IMR-90 (cell line): ENCODE measurements at regions not wholly inside any gene's neighbourhood (a gene's known extent, or its start where the extent isn't known, plus 50 kb on each side); places are given as distances from the start of the nearest gene placed in this dataset.

Experiments used
- ATAC-seq: fragments of 200-7000 bp; cut with Tn5 transposase; 2 replicates; pipeline ENCODE4 v1.9.1; 2020; ENCODE audit warnings: low read depth, mild to moderate bottlenecking, moderate library complexity
- BruUV-seq: library from RNA; stranded (reverse); fragments of 400-500 nt; replicated peaks from 2 replicates; lab custom pipeline; 2021; lab: Mats Ljungman, UMichigan
- CTCF ChIA-PET: fragments of 300-600 bp; formaldehyde crosslinking; extraction: SDS; loops from one replicate; lab custom pipeline; 2021; ENCODE audit warnings: antibody characterized with exemption; lab: Yijun Ruan, JAX
- POLR2A ChIA-PET: fragments of 300-600 bp; sonication (Branson Sonifier 250); formaldehyde crosslinking; loops from one replicate; lab custom pipeline; 2022; ENCODE audit warnings: antibody characterized with exemption; ENCODE audit not compliant: unreplicated experiment; lab: Charles Lee
- DNase-seq: peaks from one replicate; pipeline ENCODE4 v3.0.0; 2013
- H2AFZ ChIP-seq: replicated peaks from 2 replicates; pipeline ENCODE3; 2013; ENCODE audit warnings: low read length, mild to moderate bottlenecking; ENCODE audit not compliant: poor library complexity
- H2AK5ac ChIP-seq: 2 replicates; pipeline ENCODE4 v1.6.1; 2013; ENCODE audit warnings: low read depth, low read length, inconsistent platforms
- H2AK9ac ChIP-seq: replicated peaks from 2 replicates; pipeline ENCODE3; 2013; ENCODE audit warnings: mild to moderate bottlenecking, low read depth, low read length, moderate library complexity; ENCODE audit not compliant: poor library complexity
- H2BK120ac ChIP-seq: 2 replicates; pipeline ENCODE4 v1.6.1; 2013; ENCODE audit warnings: low read depth, low read length, inconsistent platforms
- H2BK15ac ChIP-seq: 3 replicates; pipeline ENCODE4 v1.6.1; 2013; ENCODE audit warnings: low read depth, low read length, inconsistent platforms
- H2BK20ac ChIP-seq: 2 replicates; pipeline ENCODE4 v1.6.1; 2013; ENCODE audit warnings: low read depth, mild to moderate bottlenecking, inconsistent platforms, low read length, moderate library complexity
- H2BK5ac ChIP-seq: 2 replicates; pipeline ENCODE4 v1.6.1; 2013; ENCODE audit warnings: mild to moderate bottlenecking, low read depth, low read length, inconsistent platforms; ENCODE audit not compliant: poor library complexity, severe bottlenecking
- H3K14ac ChIP-seq: replicated peaks from 2 replicates; pipeline ENCODE4 v1.6.1; 2013; ENCODE audit warnings: low read depth, low read length, inconsistent platforms
- H3K18ac ChIP-seq: 2 replicates; pipeline ENCODE4 v1.6.1; 2013; ENCODE audit warnings: low read depth, low read length, control low read depth
- H3K23ac ChIP-seq: 2 replicates; pipeline ENCODE4 v1.6.1; 2013; ENCODE audit warnings: low read depth, low read length, inconsistent platforms
- H3K27ac ChIP-seq: 2 replicates; pipeline ENCODE4 v1.5.1; 2013; ENCODE audit warnings: mild to moderate bottlenecking, control low read depth, low read length; ENCODE audit not compliant: insufficient read depth
- H3K27me3 ChIP-seq: 2 replicates; pipeline ENCODE4 v1.6.1; 2013; ENCODE audit warnings: low read length; ENCODE audit not compliant: control insufficient read depth, insufficient read depth
- H3K36me3 ChIP-seq: 2 replicates; pipeline ENCODE4 v1.6.1; 2013; ENCODE audit warnings: low read length, mixed read lengths; ENCODE audit not compliant: control insufficient read depth, insufficient read depth
- H3K4ac ChIP-seq: 2 replicates; pipeline ENCODE4 v1.6.1; 2013; ENCODE audit warnings: low read depth, low read length, inconsistent platforms
- H3K4me1 ChIP-seq: 2 replicates; pipeline ENCODE4 v1.6.1; 2013; ENCODE audit warnings: low read length, mixed read lengths; ENCODE audit not compliant: control insufficient read depth, insufficient read depth
- H3K4me2 ChIP-seq: 2 replicates; pipeline ENCODE4 v1.6.1; 2013; ENCODE audit warnings: low read depth, mild to moderate bottlenecking, control low read depth, low read length, moderate library complexity
- H3K4me3 ChIP-seq: 2 replicates; pipeline ENCODE4 v1.5.1; 2013; ENCODE audit warnings: low read depth, mild to moderate bottlenecking, control low read depth, low read length, moderate library complexity; ENCODE audit not compliant: insufficient read depth
- H3K56ac ChIP-seq: 2 replicates; pipeline ENCODE4 v1.6.1; 2013; ENCODE audit warnings: low read length, inconsistent platforms; ENCODE audit not compliant: insufficient read depth; ENCODE audit errors: extremely low read depth
- H3K79me1 ChIP-seq, 2 experiments: 2 replicates each; pipeline ENCODE4 v1.6.1; 2013; ENCODE audit warnings: low read length in 2 of 2, inconsistent platforms in 1 of 2, low read depth in 1 of 2
- H3K9ac ChIP-seq: 2 replicates; pipeline ENCODE4 v1.6.1; 2013; ENCODE audit warnings: low read depth, low read length, control low read depth
- H3K9me1 ChIP-seq: 2 replicates; pipeline ENCODE4 v1.6.1; 2013; ENCODE audit warnings: low read length, inconsistent platforms; ENCODE audit not compliant: insufficient read depth
- H3K9me3 ChIP-seq: 2 replicates; pipeline ENCODE4 v1.6.1; 2013; ENCODE audit warnings: low read length; ENCODE audit not compliant: control insufficient read depth, insufficient read depth
- H4K20me1 ChIP-seq: 2 replicates; pipeline ENCODE4 v1.6.1; 2013; ENCODE audit warnings: low read length, inconsistent platforms; ENCODE audit not compliant: insufficient read depth
- H4K5ac ChIP-seq: 2 replicates; pipeline ENCODE4 v1.6.1; 2013; ENCODE audit warnings: mild to moderate bottlenecking, low read depth, low read length, control low read depth
- H4K8ac ChIP-seq, 2 experiments: 2 replicates each; pipeline ENCODE4 v1.6.1; 2013; ENCODE audit warnings: low read depth in 2 of 2, low read length in 2 of 2, control low read depth in 1 of 2, inconsistent platforms in 1 of 2
- H4K91ac ChIP-seq: 2 replicates; pipeline ENCODE4 v1.6.1; 2013; ENCODE audit warnings: low read depth, low read length, inconsistent platforms; ENCODE audit not compliant: insufficient read depth
- BHLHE40 ChIP-seq: fragments of 150-350 bp; IDR thresholded peaks from 2 replicates; pipeline ENCODE4 v1.6.1; 2016; ENCODE audit warnings: mild to moderate bottlenecking, low read depth, low read length
- CEBPB ChIP-seq: IDR thresholded peaks from 2 replicates; pipeline ENCODE4 v1.6.1; 2012; ENCODE audit warnings: low read depth, low read length, improper control_type of control experiment
- CHD1 ChIP-seq: IDR thresholded peaks from 2 replicates; pipeline ENCODE4 v1.6.1; 2012; ENCODE audit warnings: low read depth, low read length, improper control_type of control experiment
- FOS ChIP-seq: fragments of 150-350 bp; IDR thresholded peaks from 2 replicates; pipeline ENCODE4 v1.6.1; 2016; ENCODE audit warnings: low read depth, low read length
- MAFK ChIP-seq: IDR thresholded peaks from 2 replicates; pipeline ENCODE4 v1.6.1; 2012; ENCODE audit warnings: low read depth, low read length, improper control_type of control experiment
- MAZ ChIP-seq: IDR thresholded peaks from 2 replicates; pipeline ENCODE4 v1.6.1; 2012; ENCODE audit warnings: low read depth, mild to moderate bottlenecking, low read length, improper control_type of control experiment, moderate library complexity, borderline replicate concordance
- MXI1 ChIP-seq: IDR thresholded peaks from 2 replicates; pipeline ENCODE4 v1.6.1; 2012; ENCODE audit warnings: low read depth, mild to moderate bottlenecking, low read length, moderate library complexity, borderline replicate concordance
- NFE2L2 ChIP-seq: fragments of 150-350 bp; IDR thresholded peaks from 2 replicates; pipeline ENCODE4 v1.6.1; 2016; ENCODE audit warnings: low read depth, mild to moderate bottlenecking, low read length
- POLR2A ChIP-seq: IDR thresholded peaks from 2 replicates; pipeline ENCODE4 v1.6.1; 2012; ENCODE audit warnings: mild to moderate bottlenecking, low read depth, low read length
- RFX5 ChIP-seq: IDR thresholded peaks from 2 replicates; pipeline ENCODE4 v1.8.0; 2012; ENCODE audit warnings: low read depth, mild to moderate bottlenecking, low read length, moderate library complexity
- WGBS, 2 experiments: methylation state at CpG; one replicate each; pipeline versions ENCODE4 v1.1.5 to v1.1.7; 2013; ENCODE audit warnings: missing lambda C conversion rate in 2 of 2; ENCODE audit not compliant: insufficient read length in 1 of 2; ENCODE audit errors: extremely low coverage in 2 of 2; 5-methylcytosine and 5-hydroxymethylcytosine counted together
- dilution Hi-C: fragments of 300-500 bp; cut with HindIII; formaldehyde crosslinking; loops from one replicate; pipeline ENCODE4 v1.14.3; 2018; ENCODE audit warnings: low sequenced_read_pairs; ENCODE audit not compliant: unreplicated experiment
- in situ Hi-C: fragments of 300-500 bp; cut with MboI; formaldehyde crosslinking; loops from 3 replicates; pipeline ENCODE4 v1.14.3; 2019; ENCODE audit warnings: low sequenced_read_pairs, inconsistent platforms, mixed read lengths
- intact Hi-C: fragments of 100-400 bp; cut with micrococcal nuclease; formaldehyde crosslinking; loops from 2 replicates; pipeline ENCODE4 v1.10.0; 2022
- TF ChIP-seq, protein P1 (sequence below): fragments of 150-350 bp; IDR thresholded peaks from 2 replicates; pipeline ENCODE4 v1.6.1; 2016; ENCODE audit warnings: low read depth, mild to moderate bottlenecking, low read length, moderate library complexity, borderline replicate concordance
- TF ChIP-seq, protein P2 (sequence below): conservative IDR thresholded peaks from 2 replicates; pipeline ENCODE4 v1.5.1; 2012; ENCODE audit warnings: mild to moderate bottlenecking, low read depth, low read length, improper control_type of control experiment

DNA sequence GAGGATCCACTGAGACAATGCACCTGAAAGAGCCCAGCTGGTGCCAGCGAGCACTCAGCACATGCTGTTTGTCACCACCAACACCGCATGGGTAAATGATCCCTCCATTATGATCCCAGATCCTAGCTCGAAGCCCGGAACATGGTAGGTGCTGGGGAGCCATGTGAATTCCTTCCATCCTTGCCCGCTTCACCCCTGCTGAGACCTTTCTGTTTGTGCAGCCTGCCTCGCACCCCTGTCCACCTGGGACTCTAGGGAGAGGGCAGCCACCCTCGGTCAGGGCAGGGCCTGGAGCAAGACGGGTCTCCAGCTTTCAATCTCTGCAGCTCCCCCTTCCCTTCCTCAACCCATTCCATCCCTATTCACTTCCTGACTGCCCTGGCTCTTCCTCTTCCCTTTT lies 116.2 kb upstream of the ALX4 start:
- POLR2A ChIA-PET, result no interaction called here
- Histone ChIP-seq H3K36me3 (no peaks in the 10 kb centered on the region), H3K23ac (no peak overlapping the region), H3K56ac (no peak overlapping the region), H3K4me2 (no peak overlapping the region), H4K5ac (no peak overlapping the region), H2AK5ac (no peak overlapping the region), H4K20me1 (no peaks in the 10 kb centered on the region), H4K91ac (no peak overlapping the region), H3K4ac (no peak overlapping the region), H3K9me3 (no peaks in the 10 kb centered on the region), H3K4me1 (no peaks in the 10 kb centered on the region), H3K27ac (no peak overlapping the region), H2BK5ac (no peak overlapping the region), H3K9ac (no peak overlapping the region), H3K9me1 (no peaks in the 10 kb centered on the region), H2BK20ac (no peak overlapping the region), H3K4me3 (no peak overlapping the region), H3K14ac (no peak overlapping the region), H2AFZ (no peak overlapping the region), H3K27me3 (peaks cover 4% of the 10 kb centered on the region), H2BK15ac (no peak overlapping the region), H2AK9ac (no peak overlapping the region), H3K79me1 (no peaks in the 10 kb centered on the region), H3K18ac (no peak overlapping the region), H2BK120ac (no peak overlapping the region), H4K8ac (no peak overlapping the region)
- dilution Hi-C loops (no loop called here), intact Hi-C loops (no loop called here), in situ Hi-C loops (no loop called here)
- no TSS peak for BruUV-seq
- CTCF ChIA-PET, result no interaction called here
- TF ChIP-seq MAZ (no peak), CEBPB (no peak), POLR2A (no peak), FOS (no peak), BHLHE40 (no peak), CHD1 (no peak), RFX5 (no peak), NFE2L2 (no peak), MXI1 (no peak), MAFK (no peak)
- TF ChIP-seq, protein P1, sequence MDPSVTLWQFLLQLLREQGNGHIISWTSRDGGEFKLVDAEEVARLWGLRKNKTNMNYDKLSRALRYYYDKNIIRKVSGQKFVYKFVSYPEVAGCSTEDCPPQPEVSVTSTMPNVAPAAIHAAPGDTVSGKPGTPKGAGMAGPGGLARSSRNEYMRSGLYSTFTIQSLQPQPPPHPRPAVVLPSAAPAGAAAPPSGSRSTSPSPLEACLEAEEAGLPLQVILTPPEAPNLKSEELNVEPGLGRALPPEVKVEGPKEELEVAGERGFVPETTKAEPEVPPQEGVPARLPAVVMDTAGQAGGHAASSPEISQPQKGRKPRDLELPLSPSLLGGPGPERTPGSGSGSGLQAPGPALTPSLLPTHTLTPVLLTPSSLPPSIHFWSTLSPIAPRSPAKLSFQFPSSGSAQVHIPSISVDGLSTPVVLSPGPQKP, result no peak
- TF ChIP-seq, protein P2, sequence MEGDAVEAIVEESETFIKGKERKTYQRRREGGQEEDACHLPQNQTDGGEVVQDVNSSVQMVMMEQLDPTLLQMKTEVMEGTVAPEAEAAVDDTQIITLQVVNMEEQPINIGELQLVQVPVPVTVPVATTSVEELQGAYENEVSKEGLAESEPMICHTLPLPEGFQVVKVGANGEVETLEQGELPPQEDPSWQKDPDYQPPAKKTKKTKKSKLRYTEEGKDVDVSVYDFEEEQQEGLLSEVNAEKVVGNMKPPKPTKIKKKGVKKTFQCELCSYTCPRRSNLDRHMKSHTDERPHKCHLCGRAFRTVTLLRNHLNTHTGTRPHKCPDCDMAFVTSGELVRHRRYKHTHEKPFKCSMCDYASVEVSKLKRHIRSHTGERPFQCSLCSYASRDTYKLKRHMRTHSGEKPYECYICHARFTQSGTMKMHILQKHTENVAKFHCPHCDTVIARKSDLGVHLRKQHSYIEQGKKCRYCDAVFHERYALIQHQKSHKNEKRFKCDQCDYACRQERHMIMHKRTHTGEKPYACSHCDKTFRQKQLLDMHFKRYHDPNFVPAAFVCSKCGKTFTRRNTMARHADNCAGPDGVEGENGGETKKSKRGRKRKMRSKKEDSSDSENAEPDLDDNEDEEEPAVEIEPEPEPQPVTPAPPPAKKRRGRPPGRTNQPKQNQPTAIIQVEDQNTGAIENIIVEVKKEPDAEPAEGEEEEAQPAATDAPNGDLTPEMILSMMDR, result no peak
- no CpG with 5 or more reads among the region's 8 CpGs for WGBS, 2 experiments
- ATAC-seq (no peak), DNase-seq (no peak)
